GM03348 (cell line): ENCODE measurements at regions not wholly inside any gene's neighbourhood (a gene's known extent, or its start where the extent isn't known, plus 50 kb on each side); places are given as distances from the start of the nearest gene placed in this dataset.
"Not testable (repeated sequence)": the region's sequence is repeated elsewhere in the genome, so short reads cannot be mapped to it uniquely, and the experiment has no call there.

Source experiments
- DNase-seq: peaks from one replicate; pipeline ENCODE4 v3.0.0; 2012; ENCODE audit warnings: low spot score

- DNase-seq: not testable (repeated sequence)
Measured at GRCh38 chr5:100379254-100379858, 155.8 kb upstream of the FAM174A start.

- not testable (repeated sequence) for DNase-seq
Measured at GRCh38 chr5:100364757-100365478, 170.3 kb upstream of the FAM174A start.

- DNase-seq: not testable (repeated sequence)
Measured at GRCh38 chr5:100364343-100364742, 170.8 kb upstream of the FAM174A start.

GRCh38 chr5:100359998-100360397 lies 175.2 kb upstream of the FAM174A start:
- not testable (repeated sequence) for DNase-seq

- not testable (repeated sequence) for DNase-seq
Measured at GRCh38 chr5:100346269-100346668, 188.9 kb upstream of the FAM174A start.

GRCh38 chr5:100341485-100341884 lies 193.7 kb upstream of the FAM174A start:
- DNase-seq: not testable (repeated sequence)

- DNase-seq: no peak
Measured at GRCh38 chr5:100322483-100322882, 212.7 kb upstream of the FAM174A start.

GRCh38 chr5:100319885-100320284 lies 215.3 kb upstream of the FAM174A start:
- no peak for DNase-seq

- DNase-seq: no peak
Measured at GRCh38 chr5:100313657-100314056, 221.5 kb upstream of the FAM174A start.

- DNase-seq: no peak
Measured at GRCh38 chr5:100311806-100312205, 223.4 kb upstream of the FAM174A start.

GRCh38 chr5:100306000-100306399 lies 229.2 kb upstream of the FAM174A start:
- DNase-seq: no peak

GRCh38 chr5:100303216-100303615 lies 232.0 kb upstream of the FAM174A start:
- DNase-seq: no peak

- no peak for DNase-seq
Measured at GRCh38 chr5:100299261-100299660, 235.9 kb upstream of the FAM174A start.

- no peak for DNase-seq
Measured at GRCh38 chr5:100276071-100276470, 259.1 kb upstream of the FAM174A start.

- DNase-seq: no peak
Measured at GRCh38 chr5:100275631-100276030, 259.5 kb upstream of the FAM174A start.

GRCh38 chr5:100273846-100274580 lies 261.2 kb upstream of the FAM174A start:
- no peak for DNase-seq

- DNase-seq: no peak
Measured at GRCh38 chr5:100270023-100270771, 265.0 kb upstream of the FAM174A start.

- no peak for DNase-seq
Measured at GRCh38 chr5:100260968-100261367, 274.2 kb upstream of the FAM174A start.

GRCh38 chr5:100252944-100253343 lies 282.2 kb upstream of the FAM174A start:
- no peak for DNase-seq

GRCh38 chr5:100252037-100252436 lies 283.1 kb upstream of the FAM174A start:
- DNase-seq: no peak

- DNase-seq: no peak
Measured at GRCh38 chr5:100249884-100250269, 285.3 kb upstream of the FAM174A start.

GRCh38 chr5:100249211-100249883 lies 285.8 kb upstream of the FAM174A start:
- DNase-seq: no peak
